Activated CD4-positive, CD25-positive, alpha-beta regulatory T cell treated with anti-CD3 and anti-CD28 coated beads, Interleukin-2, amount 50 U/mL, for 16 hours (primary cell): ENCODE measurements at regions not wholly inside any gene's neighbourhood (a gene's known extent, or its start where the extent isn't known, plus 50 kb on each side); places are given as distances from the start of the nearest gene placed in this dataset.
"Not testable (repeated sequence)": the region's sequence is repeated elsewhere in the genome, so short reads cannot be mapped to it uniquely, and the experiment has no call there.

ENCODE experiments used
- DNase-seq: peaks from one replicate; pipeline ENCODE4 v3.0.0-alpha.2; 2020; ENCODE audit warnings: low read depth, low spot score

GRCh38 chr21:15472108-15473040, 257.4 kb upstream of the USP25 start:
- no peak for DNase-seq

- not testable (repeated sequence) for DNase-seq
These were observed 252.0 kb upstream of the USP25 start for GRCh38 chr21:15477773-15478172.

GRCh38 chr21:15480160-15480559, 249.6 kb upstream of the USP25 start:
- DNase-seq: no peak

GRCh38 chr21:15483138-15483780, 246.5 kb upstream of the USP25 start:
- peak; percentile 46 for DNase-seq

GRCh38 chr21:15486460-15487195, 243.2 kb upstream of the USP25 start:
- no peak for DNase-seq

GRCh38 chr21:15487196-15487550, 242.6 kb upstream of the USP25 start:
- no peak for DNase-seq

- no peak for DNase-seq
These were observed 238.7 kb upstream of the USP25 start for GRCh38 chr21:15491100-15491499.

GRCh38 chr21:15493646-15494045, 236.1 kb upstream of the USP25 start:
- no peak for DNase-seq

- no peak for DNase-seq
These were observed 235.3 kb upstream of the USP25 start for GRCh38 chr21:15494481-15494880.

GRCh38 chr21:15495965-15496364, 233.8 kb upstream of the USP25 start:
- DNase-seq: no peak

GRCh38 chr21:15496911-15497310, 232.9 kb upstream of the USP25 start:
- DNase-seq: no peak

- DNase-seq: no peak
These were observed 231.3 kb upstream of the USP25 start for GRCh38 chr21:15498455-15498854.

GRCh38 chr21:15506086-15506485, 223.7 kb upstream of the USP25 start:
- no peak for DNase-seq

- no peak for DNase-seq
These were observed 221.2 kb upstream of the USP25 start for GRCh38 chr21:15508554-15508953.

GRCh38 chr21:15514073-15514946, 215.5 kb upstream of the USP25 start:
- peak; percentile 23 for DNase-seq

GRCh38 chr21:15515908-15516307, 213.9 kb upstream of the USP25 start:
- no peak for DNase-seq

GRCh38 chr21:15517394-15517793, 212.4 kb upstream of the USP25 start:
- DNase-seq: no peak

- no peak for DNase-seq
These were observed 208.8 kb upstream of the USP25 start for GRCh38 chr21:15520811-15521643.

- no peak for DNase-seq
These were observed 208.2 kb upstream of the USP25 start for GRCh38 chr21:15521644-15522001.

- no peak for DNase-seq
These were observed 207.6 kb upstream of the USP25 start for GRCh38 chr21:15522148-15522547.

- DNase-seq: no peak
These were observed 204.9 kb upstream of the USP25 start for GRCh38 chr21:15524855-15525254.
